ENCODE measurements at regions not wholly inside any gene's neighbourhood (a gene's known extent, or its start where the extent isn't known, plus 50 kb on each side); places are given as distances from the start of the nearest gene placed in this dataset.
"Not testable (repeated sequence)": the region's sequence is repeated elsewhere in the genome, so short reads cannot be mapped to it uniquely, and the experiment has no call there.

DNA sequence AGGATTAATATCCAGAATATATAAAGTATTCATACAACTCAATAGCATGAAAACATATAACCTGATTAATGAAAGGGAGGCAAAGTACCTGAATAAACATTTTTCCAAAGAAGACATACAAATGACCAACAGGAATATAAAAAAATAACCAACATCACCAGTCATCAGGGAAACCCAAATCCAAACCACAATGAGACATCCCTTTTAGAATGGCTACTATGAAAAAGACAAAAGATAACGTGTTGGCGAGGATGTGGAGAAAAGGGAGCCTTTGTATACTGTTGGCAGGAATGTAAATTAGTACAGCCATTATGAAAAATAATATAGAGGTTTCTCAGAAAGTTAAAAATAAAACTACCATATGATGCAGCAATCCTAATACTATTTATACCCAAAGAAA, 2999.5 kb upstream of the TEKT4 start:
- TF ChIP-seq, protein P1, sequence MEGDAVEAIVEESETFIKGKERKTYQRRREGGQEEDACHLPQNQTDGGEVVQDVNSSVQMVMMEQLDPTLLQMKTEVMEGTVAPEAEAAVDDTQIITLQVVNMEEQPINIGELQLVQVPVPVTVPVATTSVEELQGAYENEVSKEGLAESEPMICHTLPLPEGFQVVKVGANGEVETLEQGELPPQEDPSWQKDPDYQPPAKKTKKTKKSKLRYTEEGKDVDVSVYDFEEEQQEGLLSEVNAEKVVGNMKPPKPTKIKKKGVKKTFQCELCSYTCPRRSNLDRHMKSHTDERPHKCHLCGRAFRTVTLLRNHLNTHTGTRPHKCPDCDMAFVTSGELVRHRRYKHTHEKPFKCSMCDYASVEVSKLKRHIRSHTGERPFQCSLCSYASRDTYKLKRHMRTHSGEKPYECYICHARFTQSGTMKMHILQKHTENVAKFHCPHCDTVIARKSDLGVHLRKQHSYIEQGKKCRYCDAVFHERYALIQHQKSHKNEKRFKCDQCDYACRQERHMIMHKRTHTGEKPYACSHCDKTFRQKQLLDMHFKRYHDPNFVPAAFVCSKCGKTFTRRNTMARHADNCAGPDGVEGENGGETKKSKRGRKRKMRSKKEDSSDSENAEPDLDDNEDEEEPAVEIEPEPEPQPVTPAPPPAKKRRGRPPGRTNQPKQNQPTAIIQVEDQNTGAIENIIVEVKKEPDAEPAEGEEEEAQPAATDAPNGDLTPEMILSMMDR (IDR thresholded peaks at IDR 0.05), result not testable (repeated sequence)
- TF ChIP-seq POLR2A, EP300, POLR2AphosphoS5 (IDR thresholded peaks at IDR 0.05): not testable (repeated sequence)
